ENCODE measurements at regions not wholly inside any gene's neighbourhood (a gene's known extent, or its start where the extent isn't known, plus 50 kb on each side); places are given as distances from the start of the nearest gene placed in this dataset.
"Not testable (repeated sequence)": the region's sequence is repeated elsewhere in the genome, so short reads cannot be mapped to it uniquely, and the experiment has no call there.

- DNase-seq (ENCODE audit: low read depth, low spot score): no peak
Observed at GRCh38 chr16:14384745-14385144, 245.3 kb downstream of the PARN start.

DNA sequence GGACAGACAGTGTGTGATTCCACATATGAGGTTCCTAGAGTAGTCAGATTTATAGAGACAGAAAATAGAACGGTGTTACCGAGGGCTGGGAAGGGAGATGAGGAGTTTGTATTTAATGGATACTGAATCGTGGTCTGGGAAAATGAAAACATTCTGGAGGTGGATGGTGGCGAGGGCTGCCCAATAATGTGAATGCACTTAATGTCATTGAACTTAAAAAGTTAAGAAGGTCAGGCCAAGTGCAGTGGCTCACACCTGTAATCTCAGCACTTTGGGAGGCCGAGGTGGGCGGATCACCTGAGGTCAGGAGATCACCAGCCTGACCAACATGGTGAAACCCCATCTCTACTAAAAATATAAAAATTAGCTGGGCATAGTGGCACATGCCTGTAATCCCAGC lies 246.2 kb downstream of the PARN start:
- DNase-seq (ENCODE audit: low read depth, low spot score): not testable (repeated sequence)

- no peak for DNase-seq (ENCODE audit: low read depth, low spot score)
Observed at GRCh38 chr16:14378689-14379467, 251.2 kb downstream of the PARN start.

GRCh38 chr16:14378131-14378551 lies 251.9 kb downstream of the PARN start:
- DNase-seq (ENCODE audit: low read depth, low spot score): no peak

DNA sequence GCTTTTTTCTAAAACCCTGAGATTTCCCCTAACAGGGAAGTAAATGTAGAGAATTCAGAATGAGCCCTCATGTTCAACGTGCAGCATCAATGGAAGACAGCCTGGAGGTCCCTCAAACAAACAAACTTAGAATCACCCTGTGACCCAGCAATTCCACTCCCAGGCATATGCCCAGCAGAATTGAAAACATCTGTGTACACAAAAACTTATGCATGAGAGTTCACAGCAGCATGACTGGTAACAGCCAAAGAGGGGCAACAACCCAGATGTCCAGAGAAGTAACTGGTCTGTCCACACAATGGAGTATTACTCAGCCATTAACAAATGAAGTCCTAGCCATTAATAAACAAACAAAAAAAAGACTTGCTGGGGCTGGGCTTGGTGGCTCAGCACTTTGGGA lies 252.7 kb downstream of the PARN start:
- DNase-seq (ENCODE audit: low read depth, low spot score): no peak

DNA sequence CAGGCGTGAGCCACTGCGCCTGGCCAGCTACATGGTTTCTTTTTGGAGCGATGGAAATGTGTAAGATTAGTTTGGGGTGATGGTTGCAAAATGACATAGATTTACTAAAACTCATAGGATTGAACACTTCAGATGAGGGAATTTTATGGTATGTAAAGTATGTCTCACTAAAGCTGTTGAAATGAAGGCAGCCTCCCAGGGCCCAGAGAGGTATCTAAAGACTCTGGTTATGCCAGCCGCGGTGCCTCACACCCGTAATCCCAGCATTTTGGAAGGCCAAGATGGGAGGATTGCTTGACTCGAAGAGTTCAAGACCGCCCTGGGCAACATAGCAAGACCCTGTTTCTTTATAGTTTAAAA lies 254.9 kb downstream of the PARN start:
- DNase-seq (ENCODE audit: low read depth, low spot score): no peak

GRCh38 chr16:14374451-14375131 lies 255.5 kb downstream of the PARN start:
- no peak for DNase-seq (ENCODE audit: low read depth, low spot score)

DNA sequence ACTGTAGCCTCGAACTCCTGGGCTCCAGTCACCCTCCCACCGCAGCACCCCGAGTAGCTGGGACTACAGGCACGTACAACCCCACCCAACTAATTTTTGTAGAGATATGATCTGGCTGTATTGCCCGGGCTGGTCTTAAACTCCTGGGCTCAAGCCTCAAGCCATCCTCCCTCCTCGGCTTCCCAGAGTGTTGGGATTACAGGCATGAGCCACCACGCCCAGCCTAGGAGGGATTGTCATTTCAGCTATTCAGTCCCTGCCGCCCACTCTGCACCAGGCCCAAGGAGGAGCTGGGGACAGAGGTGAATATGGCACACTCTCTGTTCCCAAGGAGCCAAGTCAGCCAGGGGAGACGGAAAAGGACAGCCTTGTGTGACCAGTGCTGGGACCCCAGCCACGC lies 256.2 kb downstream of the PARN start:
- DNase-seq (ENCODE audit: low read depth, low spot score): no peak

DNA sequence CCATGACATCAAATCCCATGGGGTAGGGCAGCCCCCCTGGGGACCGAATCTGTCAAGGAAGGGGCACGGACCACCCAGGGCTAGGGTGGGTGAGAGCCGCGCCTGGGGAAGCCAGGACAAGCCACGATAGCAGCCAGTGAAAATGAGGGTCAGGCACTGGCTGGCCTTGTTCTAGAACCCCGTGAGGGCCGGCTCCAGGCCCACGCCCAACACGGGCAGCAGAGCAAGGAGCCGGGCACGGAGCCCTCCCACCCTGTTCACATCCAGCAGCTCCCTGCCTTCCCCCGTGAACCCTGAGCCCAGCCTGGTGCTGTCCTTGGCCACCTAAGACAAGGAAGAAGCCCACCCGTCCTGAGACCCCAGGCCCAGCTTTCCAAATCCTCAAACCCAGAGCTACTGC lies 256.7 kb downstream of the PARN start:
- no peak for DNase-seq (ENCODE audit: low read depth, low spot score)

DNA sequence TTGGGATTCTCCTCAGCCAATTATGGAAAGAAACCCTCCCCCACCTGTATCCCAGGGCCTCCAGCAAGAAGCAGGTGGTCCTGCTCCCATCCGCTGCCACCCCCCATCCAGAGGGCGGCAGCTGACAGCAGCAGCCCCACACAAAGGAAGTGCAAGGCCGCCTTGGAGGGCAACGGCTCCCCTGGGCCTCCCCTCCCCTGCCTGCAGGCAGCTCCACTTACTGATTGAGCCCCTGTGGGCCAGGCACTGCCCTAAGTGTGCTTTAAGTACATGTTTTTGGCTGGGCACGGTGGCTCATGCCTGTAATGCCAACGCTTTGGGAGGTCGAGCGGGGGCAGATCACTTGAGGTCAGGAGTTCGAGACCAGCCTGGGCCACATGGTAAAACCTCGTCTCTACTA lies 257.6 kb downstream of the PARN start:
- DNase-seq (ENCODE audit: low read depth, low spot score): no peak

- no peak for DNase-seq (ENCODE audit: low read depth, low spot score)
Observed at GRCh38 chr16:14371778-14372431, 258.2 kb downstream of the PARN start.

GRCh38 chr16:14370736-14371234 lies 259.3 kb downstream of the PARN start:
- DNase-seq (ENCODE audit: low read depth, low spot score): no peak

GRCh38 chr16:14369734-14370598 lies 260.1 kb downstream of the PARN start:
- no peak for DNase-seq (ENCODE audit: low read depth, low spot score)

GRCh38 chr16:14368399-14368798 lies 261.7 kb downstream of the PARN start:
- no peak for DNase-seq (ENCODE audit: low read depth, low spot score)

DNA sequence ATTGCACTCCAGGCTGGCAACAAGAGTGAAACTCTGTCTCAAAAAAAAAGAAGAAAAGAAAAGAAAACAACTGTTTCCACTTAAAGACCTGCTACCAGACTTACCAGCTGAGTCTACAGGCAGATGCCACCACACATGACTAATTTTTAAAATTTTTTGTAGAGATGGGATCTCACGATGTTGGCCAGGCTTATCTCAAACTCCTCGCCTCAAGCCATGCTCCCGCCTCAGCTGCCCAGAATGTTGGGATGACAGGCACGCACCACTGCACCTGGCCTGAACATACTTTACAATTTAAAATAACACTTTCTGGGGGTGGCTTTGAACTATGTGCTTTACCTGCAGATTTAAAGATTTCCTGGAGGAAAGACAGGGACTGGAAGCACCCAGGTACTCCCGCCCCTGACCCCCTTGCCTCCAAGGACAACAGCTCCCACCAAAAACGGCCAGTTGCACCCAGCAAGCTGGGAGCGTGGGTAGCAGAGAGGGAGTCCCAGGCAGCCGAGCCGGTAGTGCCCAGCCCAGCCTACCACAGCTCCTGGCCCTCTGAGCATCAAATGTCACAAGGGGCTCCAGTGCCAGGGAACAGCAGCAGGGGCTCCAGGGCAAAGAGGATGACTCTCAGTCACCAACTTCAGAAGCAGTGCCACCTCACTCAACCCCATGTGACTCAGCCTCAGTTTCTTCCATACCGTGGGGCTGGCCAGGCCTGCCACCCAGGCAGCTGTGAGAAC lies 262.9 kb downstream of the PARN start:
- no peak for DNase-seq (ENCODE audit: low read depth, low spot score)

GRCh38 chr16:14366447-14366846 lies 263.6 kb downstream of the PARN start:
- no peak for DNase-seq (ENCODE audit: low read depth, low spot score)

DNA sequence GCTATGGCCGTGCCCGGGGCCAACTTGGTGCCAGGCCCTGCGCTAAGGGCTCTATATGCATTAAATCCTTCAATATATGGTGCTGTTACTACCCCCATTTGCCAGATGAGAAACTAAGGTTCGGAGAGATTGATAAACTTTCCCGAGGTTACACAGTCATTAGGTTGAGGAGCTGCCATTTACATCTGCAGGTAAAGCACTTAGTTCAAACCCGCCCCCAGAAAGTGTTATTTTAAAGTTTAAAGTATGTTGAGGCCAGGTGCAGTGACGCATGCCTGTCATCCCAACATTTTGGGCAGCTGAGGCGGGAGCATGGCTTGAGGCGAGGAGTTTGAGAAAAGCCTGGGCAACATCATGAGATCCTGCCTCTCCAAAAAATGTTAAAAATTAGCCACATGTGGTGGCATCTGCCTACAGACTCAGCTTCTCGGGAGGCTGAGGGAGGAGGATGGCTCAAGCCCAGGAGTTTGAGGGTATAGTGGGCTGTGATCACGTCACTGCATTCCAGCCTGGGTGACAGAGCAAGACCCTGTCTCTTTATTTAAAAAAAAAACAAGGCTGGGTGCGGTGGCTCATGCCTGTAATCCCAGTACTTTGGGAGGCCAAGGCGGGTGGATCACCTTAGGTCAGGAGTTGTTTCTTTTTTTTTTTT lies 264.7 kb downstream of the PARN start:
- DNase-seq (ENCODE audit: low read depth, low spot score): no peak

- no peak for DNase-seq (ENCODE audit: low read depth, low spot score)
Observed at GRCh38 chr16:14364386-14365199, 265.5 kb downstream of the PARN start.

DNA sequence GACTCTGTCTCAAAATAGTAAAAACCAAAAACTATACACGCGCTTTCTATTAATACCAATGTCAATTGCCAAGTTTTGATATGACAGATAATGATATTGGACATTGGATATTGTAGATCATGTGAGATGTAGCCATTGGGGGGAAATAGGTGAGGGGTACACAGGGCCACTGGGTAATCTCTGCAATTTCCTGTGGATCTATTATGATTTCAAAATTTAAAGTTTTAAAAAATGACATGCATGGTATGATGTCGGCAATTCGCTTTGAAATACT lies 266.0 kb downstream of the PARN start:
- no peak for DNase-seq (ENCODE audit: low read depth, low spot score)
